ENCODE measurements at regions not wholly inside any gene's neighbourhood (a gene's known extent, or its start where the extent isn't known, plus 50 kb on each side); places are given as distances from the start of the nearest gene placed in this dataset.

DNA sequence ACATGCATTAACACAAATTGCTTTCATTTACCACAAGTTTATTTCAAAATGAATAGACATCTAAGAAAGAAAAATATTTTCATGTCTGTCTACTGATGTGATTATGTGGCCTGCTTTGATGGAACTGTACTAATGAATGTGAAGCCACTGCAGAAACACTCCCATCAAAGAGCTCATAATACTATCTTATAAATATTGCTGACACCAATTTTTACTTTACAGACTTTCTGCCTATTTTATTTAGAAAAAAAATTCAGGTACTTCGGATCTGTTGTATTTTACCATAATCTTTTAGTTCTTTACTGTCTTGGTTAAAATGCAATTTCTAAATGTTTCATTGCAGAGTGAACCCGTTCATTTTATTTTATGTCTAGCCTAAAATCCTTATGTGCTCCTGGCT lies 281.9 kb downstream of the ICE1 start:
- H3K27ac ChIP-seq (ENCODE audit: insufficient read length, low read depth, low read length), result no peak overlapping the region
- no peak overlapping the region for H4K5ac ChIP-seq (ENCODE audit: insufficient read length, low read depth, low read length)
- H4K91ac ChIP-seq (ENCODE audit: insufficient read length, low read depth, low read length), result no peak overlapping the region
- no peak overlapping the region for H3K4me2 ChIP-seq (ENCODE audit: insufficient read depth, insufficient read length, low read length)
- H3K23ac ChIP-seq (ENCODE audit: insufficient read length, low read depth, low read length), result no peak overlapping the region
- DNase-seq, result no peak
- H3K9me3 ChIP-seq (ENCODE audit: control insufficient read depth, low read depth, low read length), result no peaks in the 10 kb centered on the region
- H3K27me3 ChIP-seq (ENCODE audit: insufficient read depth, low read length), result no peaks in the 10 kb centered on the region
- H4K8ac ChIP-seq (replicated peaks; ENCODE audit: insufficient read length, low read depth, low read length), result no peak overlapping the region
- no peak overlapping the region for H3K14ac ChIP-seq (ENCODE audit: insufficient read depth, low read length)
- no peaks in the 10 kb centered on the region for H4K20me1 ChIP-seq (ENCODE audit: control insufficient read depth, insufficient read depth, insufficient read length)
- H3K79me2 ChIP-seq (ENCODE audit: insufficient read depth, low read length), result no peaks in the 10 kb centered on the region
- no peak overlapping the region for H2BK15ac ChIP-seq (ENCODE audit: low read depth, low read length)
- Mint-ChIP-seq H3K27me3 (ENCODE audit: low read depth) (no peaks in the 10 kb centered on the region; the same call in 1 of the 2 replicates), H3K27ac (no peak overlapping the region), H3K4me3 (no peak overlapping the region), H3K9me3 (peaks cover 10 to 12% of the 10 kb centered on the region in 2 experiments), H3K4me1 (peaks cover 8 to 14% of the 10 kb centered on the region in 2 experiments), H3K36me3 (ENCODE audit: insufficient read depth in 1 of 3, low read depth in 3 of 3) (peaks cover 5 to 13% (median 11%) of the 10 kb centered on the region in 3 experiments; a peak in 6 of 7 replicates)
- H3K79me1 ChIP-seq (ENCODE audit: insufficient read depth, low read depth, low read length, poor library complexity, severe bottlenecking), result no peaks in the 10 kb centered on the region
- H3K4me1 ChIP-seq (ENCODE audit: insufficient read depth, low read length), result no peaks in the 10 kb centered on the region
- TF ChIP-seq CTCF (conservative IDR thresholded peaks at IDR 0.05), result no peak
- WGBS (ENCODE audit: extremely low coverage, insufficient read length, low lambda C conversion rate), result no CpG with 5 or more reads among the region's 2 CpGs
- H2BK12ac ChIP-seq (ENCODE audit: insufficient read length, low read depth, low read length), result no peak overlapping the region
- H2AFZ ChIP-seq (ENCODE audit: low read length), result no peak overlapping the region
- H2BK5ac ChIP-seq (ENCODE audit: insufficient read length, low read length), result no peak overlapping the region
- no peak overlapping the region for H2BK20ac ChIP-seq (ENCODE audit: low read depth, low read length, poor library complexity, severe bottlenecking)
- no peak overlapping the region for H3T11ph ChIP-seq (ENCODE audit: low read length)
- no peak overlapping the region for H3K18ac ChIP-seq (ENCODE audit: insufficient read length, low read depth, low read length)
- no peak overlapping the region for H3K4ac ChIP-seq (ENCODE audit: low read depth, low read length)
- no peak overlapping the region for H3K56ac ChIP-seq (ENCODE audit: insufficient read length, low read depth, low read length)
- H3K9ac ChIP-seq (ENCODE audit: extremely low read depth, insufficient read length, low read length), result no peak overlapping the region
- H2AK5ac ChIP-seq (ENCODE audit: insufficient read length, low read length), result no peak overlapping the region
- H3K23me2 ChIP-seq (ENCODE audit: insufficient read length, low read depth, low read length, poor library complexity, severe bottlenecking), result no peaks in the 10 kb centered on the region
- no peak overlapping the region for H2BK120ac ChIP-seq (ENCODE audit: low read depth, low read length, poor library complexity, severe bottlenecking)
